ENCODE measurements at regions not wholly inside any gene's neighbourhood (a gene's known extent, or its start where the extent isn't known, plus 50 kb on each side); places are given as distances from the start of the nearest gene placed in this dataset.
A peak's percentile ranks its signal among the peaks of the same experiment; 100 is the strongest.

DNA sequence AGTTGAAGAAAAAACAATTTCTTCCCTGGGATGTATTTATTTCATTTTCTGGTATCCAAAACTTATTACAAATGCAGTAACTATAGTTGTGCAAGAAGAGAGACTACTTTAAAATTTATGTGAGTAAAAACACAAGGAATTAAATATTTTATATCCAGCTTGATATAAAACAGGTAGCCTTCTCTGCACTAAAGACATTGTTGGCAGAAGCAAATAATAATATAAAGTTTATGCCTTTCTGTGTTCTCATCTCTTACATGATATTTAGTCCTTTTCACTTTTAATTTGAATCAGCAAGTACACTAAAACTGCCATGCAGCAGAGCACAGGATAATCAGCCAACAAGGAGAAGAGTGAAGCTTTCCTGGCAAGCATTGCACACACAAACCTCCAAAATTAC lies 352.7 kb downstream of the ARL6IP6 start:
- Histone ChIP-seq H3K14ac (ENCODE audit: low read length in 2 of 2) (no peak overlapping the region), H3K23ac (ENCODE audit: low read length in 2 of 2) (no peak overlapping the region), H3K4me3 (ENCODE audit: insufficient read depth in 1 of 2, low read depth in 1 of 2, low read length in 2 of 2) (no peak overlapping the region), H3K9ac (ENCODE audit: low read length) (no peak overlapping the region), H3K36me3 (ENCODE audit: control insufficient read depth in 1 of 2, insufficient read depth in 2 of 2, low read depth in 1 of 2, low read length in 2 of 2) (no peaks in the 10 kb centered on the region), H4K91ac (ENCODE audit: low read length) (no peak overlapping the region), H2BK12ac (ENCODE audit: low read length in 2 of 2) (no peak overlapping the region), H4K8ac (ENCODE audit: low read length) (no peak overlapping the region), H3K4me1 (ENCODE audit: control insufficient read depth, insufficient read depth, low read depth, low read length) (no peaks in the 10 kb centered on the region), H2BK120ac (ENCODE audit: low read depth, low read length) (no peak overlapping the region), H3K18ac (ENCODE audit: low read depth in 1 of 2, low read length in 2 of 2) (no peak overlapping the region), H2BK15ac (ENCODE audit: low read depth, poor library complexity, severe bottlenecking) (no peak overlapping the region), H2BK5ac (ENCODE audit: low read depth, low read length, poor library complexity, severe bottlenecking) (no peak overlapping the region), H3K4me2 (ENCODE audit: low read length, poor library complexity, severe bottlenecking) (no peak overlapping the region), H3K9me3 (ENCODE audit: control insufficient read depth, low read length) (no peaks in the 10 kb centered on the region), H2AFZ (ENCODE audit: low read depth, low read length) (no peak overlapping the region), H2AK5ac (ENCODE audit: low read length, severe bottlenecking) (no peak overlapping the region), H3K79me1 (replicated peaks; ENCODE audit: low read length, poor library complexity, severe bottlenecking) (no peaks in the 10 kb centered on the region), H3K27me3 (ENCODE audit: control insufficient read depth in 1 of 2, insufficient read depth in 1 of 2, low read length in 2 of 2) (no peaks in the 10 kb centered on the region), H3K27ac (ENCODE audit: low read length, poor library complexity, severe bottlenecking) (no peak overlapping the region), H3K4ac (ENCODE audit: low read depth in 1 of 2, low read length in 2 of 2) (no peak overlapping the region)
- no peak for DNase-seq

DNA sequence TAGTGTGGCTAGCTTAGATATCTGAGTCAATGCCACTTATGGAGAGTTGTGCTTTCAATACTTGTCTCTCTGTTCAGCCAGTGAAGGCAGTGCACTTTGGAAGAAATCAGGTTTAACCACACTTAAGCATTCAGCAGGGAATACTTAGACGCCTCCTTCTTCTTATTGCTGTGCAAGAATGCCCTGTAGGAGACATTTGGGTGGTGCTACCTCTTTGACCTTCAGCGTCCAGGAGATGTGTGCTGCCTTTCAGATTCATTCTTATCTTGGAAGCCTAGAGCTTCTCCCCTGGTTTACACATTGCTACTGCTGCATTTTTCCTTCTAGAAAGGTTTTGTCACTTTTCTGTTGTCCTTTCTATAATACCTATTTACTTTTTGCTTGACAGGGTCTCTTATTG lies 350.5 kb downstream of the ARL6IP6 start:
- H3K36me3 ChIP-seq (ENCODE audit: control insufficient read depth in 1 of 2, insufficient read depth in 2 of 2, low read depth in 1 of 2, low read length in 2 of 2): no peaks in the 10 kb centered on the region
- DNase-seq: no peak
- H3K27ac ChIP-seq (ENCODE audit: low read length, poor library complexity, severe bottlenecking): no peak overlapping the region
- WGBS: 87% methylated on average over 2 of the region's 2 CpGs
- no peak overlapping the region for H2AFZ ChIP-seq (ENCODE audit: low read depth, low read length)
- H3K9ac ChIP-seq (ENCODE audit: low read length): no peak overlapping the region
- H3K27me3 ChIP-seq (ENCODE audit: control insufficient read depth in 1 of 2, insufficient read depth in 1 of 2, low read length in 2 of 2): no peaks in the 10 kb centered on the region
- no peak overlapping the region for H3K4me3 ChIP-seq (ENCODE audit: insufficient read depth in 1 of 2, low read depth in 1 of 2, low read length in 2 of 2)
- H3K23ac ChIP-seq (ENCODE audit: low read length in 2 of 2): no peak overlapping the region
- H4K91ac ChIP-seq (ENCODE audit: low read length): no peak overlapping the region
- no peak overlapping the region for H4K8ac ChIP-seq (ENCODE audit: low read length)
- no peak overlapping the region for H2BK120ac ChIP-seq (ENCODE audit: low read depth, low read length)
- H3K4ac ChIP-seq (ENCODE audit: low read depth in 1 of 2, low read length in 2 of 2): no peak overlapping the region
- H3K9me3 ChIP-seq (ENCODE audit: control insufficient read depth, low read length): no peaks in the 10 kb centered on the region
- H2AK5ac ChIP-seq (ENCODE audit: low read length, severe bottlenecking): no peak overlapping the region
- H3K14ac ChIP-seq (ENCODE audit: low read length in 2 of 2): no peak overlapping the region
- no peak overlapping the region for H2BK15ac ChIP-seq (ENCODE audit: low read depth, poor library complexity, severe bottlenecking)
- H3K79me1 ChIP-seq (replicated peaks; ENCODE audit: low read length, poor library complexity, severe bottlenecking): no peaks in the 10 kb centered on the region
- no peak overlapping the region for H2BK5ac ChIP-seq (ENCODE audit: low read depth, low read length, poor library complexity, severe bottlenecking)
- H2BK12ac ChIP-seq (ENCODE audit: low read length in 2 of 2): no peak overlapping the region
- H3K4me2 ChIP-seq (ENCODE audit: low read length, poor library complexity, severe bottlenecking): no peak overlapping the region
- H3K4me1 ChIP-seq (ENCODE audit: control insufficient read depth, insufficient read depth, low read depth, low read length): no peaks in the 10 kb centered on the region
- no peak overlapping the region for H3K18ac ChIP-seq (ENCODE audit: low read depth in 1 of 2, low read length in 2 of 2)

DNA sequence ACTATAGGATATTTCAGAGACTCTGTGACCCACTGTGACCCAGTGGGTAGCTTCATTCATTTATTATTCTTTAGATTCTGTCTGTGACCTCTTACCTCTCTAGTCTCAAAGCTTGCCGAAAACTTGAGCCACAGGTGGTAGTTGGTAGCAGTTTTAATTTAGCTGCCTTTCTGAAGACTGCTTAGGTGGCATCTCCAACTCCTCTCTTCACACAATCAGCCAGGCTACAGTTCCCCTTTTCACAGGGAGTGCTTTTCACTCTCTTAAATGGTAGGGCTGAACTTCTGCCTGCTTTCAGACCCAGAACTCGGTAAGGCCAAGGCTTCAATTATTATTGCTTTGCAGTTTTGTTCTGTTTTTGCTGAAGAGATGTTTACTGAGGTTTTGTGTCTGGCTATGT lies 349.6 kb downstream of the ARL6IP6 start:
- no peak overlapping the region for H3K27ac ChIP-seq (ENCODE audit: low read length, poor library complexity, severe bottlenecking)
- no peak for DNase-seq
- no peak overlapping the region for H2BK120ac ChIP-seq (ENCODE audit: low read depth, low read length)

GRCh38 chr2:153059338-153060052 lies 341.1 kb downstream of the ARL6IP6 start:
- Histone ChIP-seq H4K8ac (ENCODE audit: low read length) (no peak overlapping the region), H2AFZ (ENCODE audit: low read depth, low read length) (no peak overlapping the region), H3K9me3 (ENCODE audit: control insufficient read depth, low read length) (no peaks in the 10 kb centered on the region), H3K4me1 (ENCODE audit: control insufficient read depth, insufficient read depth, low read depth, low read length) (no peaks in the 10 kb centered on the region), H4K91ac (ENCODE audit: low read length) (no peak overlapping the region), H2BK12ac (ENCODE audit: low read length in 2 of 2) (no peak overlapping the region), H3K27me3 (ENCODE audit: control insufficient read depth in 1 of 2, insufficient read depth in 1 of 2, low read length in 2 of 2) (no peaks in the 10 kb centered on the region), H3K4me2 (ENCODE audit: low read length, poor library complexity, severe bottlenecking) (no peak overlapping the region), H3K18ac (ENCODE audit: low read depth in 1 of 2, low read length in 2 of 2) (no peak overlapping the region), H3K23ac (ENCODE audit: low read length in 2 of 2) (no peak overlapping the region), H3K36me3 (ENCODE audit: control insufficient read depth in 1 of 2, insufficient read depth in 2 of 2, low read depth in 1 of 2, low read length in 2 of 2) (no peaks in the 10 kb centered on the region), H3K14ac (ENCODE audit: low read length in 2 of 2) (no peak overlapping the region), H2BK120ac (ENCODE audit: low read depth, low read length) (no peak overlapping the region), H2BK5ac (ENCODE audit: low read depth, low read length, poor library complexity, severe bottlenecking) (no peak overlapping the region), H2BK15ac (ENCODE audit: low read depth, poor library complexity, severe bottlenecking) (no peak overlapping the region), H3K27ac (ENCODE audit: low read length, poor library complexity, severe bottlenecking) (peak overlapping the region; percentile 46), H3K9ac (ENCODE audit: low read length) (no peak overlapping the region), H2AK5ac (ENCODE audit: low read length, severe bottlenecking) (no peak overlapping the region), H3K4ac (ENCODE audit: low read depth in 1 of 2, low read length in 2 of 2) (no peak overlapping the region), H3K4me3 (ENCODE audit: insufficient read depth in 1 of 2, low read depth in 1 of 2, low read length in 2 of 2) (no peak overlapping the region), H3K79me1 (replicated peaks; ENCODE audit: low read length, poor library complexity, severe bottlenecking) (no peaks in the 10 kb centered on the region)
- DNase-seq: peak; percentile 58
- 20% methylated on average over 3 of the region's 3 CpGs for WGBS

More for the DNA sequence above, 349.6 kb downstream of the ARL6IP6 start:
- Histone ChIP-seq H3K4me1 (ENCODE audit: control insufficient read depth, insufficient read depth, low read depth, low read length) (no peaks in the 10 kb centered on the region), H4K91ac (ENCODE audit: low read length) (no peak overlapping the region), H2AFZ (ENCODE audit: low read depth, low read length) (no peak overlapping the region), H3K4me2 (ENCODE audit: low read length, poor library complexity, severe bottlenecking) (no peak overlapping the region), H3K27me3 (ENCODE audit: control insufficient read depth in 1 of 2, insufficient read depth in 1 of 2, low read length in 2 of 2) (no peaks in the 10 kb centered on the region), H3K4me3 (ENCODE audit: insufficient read depth in 1 of 2, low read depth in 1 of 2, low read length in 2 of 2) (no peak overlapping the region), H3K9me3 (ENCODE audit: control insufficient read depth, low read length) (no peaks in the 10 kb centered on the region), H3K18ac (ENCODE audit: low read depth in 1 of 2, low read length in 2 of 2) (no peak overlapping the region), H2AK5ac (ENCODE audit: low read length, severe bottlenecking) (no peak overlapping the region), H3K23ac (ENCODE audit: low read length in 2 of 2) (no peak overlapping the region), H3K14ac (ENCODE audit: low read length in 2 of 2) (no peak overlapping the region), H3K79me1 (replicated peaks; ENCODE audit: low read length, poor library complexity, severe bottlenecking) (no peaks in the 10 kb centered on the region), H2BK5ac (ENCODE audit: low read depth, low read length, poor library complexity, severe bottlenecking) (no peak overlapping the region), H2BK12ac (ENCODE audit: low read length in 2 of 2) (no peak overlapping the region), H3K4ac (ENCODE audit: low read depth in 1 of 2, low read length in 2 of 2) (no peak overlapping the region), H3K9ac (ENCODE audit: low read length) (no peak overlapping the region), H3K36me3 (ENCODE audit: control insufficient read depth in 1 of 2, insufficient read depth in 2 of 2, low read depth in 1 of 2, low read length in 2 of 2) (no peaks in the 10 kb centered on the region), H2BK15ac (ENCODE audit: low read depth, poor library complexity, severe bottlenecking) (no peak overlapping the region), H4K8ac (ENCODE audit: low read length) (no peak overlapping the region)
- WGBS: 86% methylated on average over 2 of the region's 2 CpGs

All from mesenchymal stem cell (in vitro differentiated cells and primary cell).